SK-N-SH (cell line): ENCODE measurements at regions not wholly inside any gene's neighbourhood (a gene's known extent, or its start where the extent isn't known, plus 50 kb on each side); places are given as distances from the start of the nearest gene placed in this dataset.

Source experiments
- CTCF ChIA-PET: fragments of 300-600, 350-600 bp; formaldehyde crosslinking; extraction: SDS; loops from one replicate; lab custom pipeline; 2021; lab: Yijun Ruan, JAX
- POLR2A ChIA-PET: fragments of 350-600 bp; sonication (Branson Sonifier 250); formaldehyde crosslinking; extraction: SDS; loops from one replicate; lab custom pipeline; 2020; ENCODE audit warnings: antibody characterized with exemption, inconsistent platforms; lab: Yijun Ruan, JAX
- DNase-seq: peaks from one replicate; pipeline ENCODE4 v3.0.0; 2012
- H2AFZ ChIP-seq: fragments of 200-600 bp; sonication (generic); 2 replicates; pipeline ENCODE4 v1.8.1; 2016; ENCODE audit warnings: antibody characterized with exemption, mild to moderate bottlenecking, low read depth
- H3F3A ChIP-seq: fragments of 200-600 bp; sonication (generic); replicated peaks from 2 replicates; pipeline ENCODE3; 2016; ENCODE audit warnings: antibody characterized with exemption, mild to moderate bottlenecking; ENCODE audit not compliant: insufficient read depth
- H3K27ac ChIP-seq, 2 experiments: fragments of 200-500 bp in 1 of 2; fragments of 200-600 bp in 1 of 2; sonication (Bioruptor generic) in 1 of 2; sonication (generic), shearing (Covaris generic) in 1 of 2; 2 replicates each; pipeline versions ENCODE4 v1.5.1 to v1.6.1; 2014 to 2016; ENCODE audit warnings: low read depth in 2 of 2, inconsistent platforms in 1 of 2, low read length in 1 of 2, mild to moderate bottlenecking in 1 of 2, mixed read lengths in 1 of 2
- H3K27me3 ChIP-seq: fragments of 200-600 bp; sonication (generic), shearing (Covaris generic); 2 replicates; pipeline ENCODE4 v1.6.1; 2016; ENCODE audit warnings: mixed run types; ENCODE audit not compliant: insufficient read depth
- H3K36me3 ChIP-seq, 2 experiments: fragments of 200-500 bp in 1 of 2; fragments of 200-600 bp in 1 of 2; sonication (Bioruptor generic) in 1 of 2; sonication (generic) in 1 of 2; replicated peaks in 1 of 2; 2 replicates each; pipeline versions ENCODE3 to v1.5.1; 2014 to 2016; ENCODE audit warnings: low read length in 1 of 2, mild to moderate bottlenecking in 1 of 2; ENCODE audit not compliant: insufficient read depth in 2 of 2, control insufficient read depth in 1 of 2
- H3K4me1 ChIP-seq, 2 experiments: fragments of 200-500 bp in 1 of 2; fragments of 200-600 bp in 1 of 2; sonication (Bioruptor generic) in 1 of 2; sonication (generic), shearing (Covaris generic) in 1 of 2; 2 replicates each; pipeline versions ENCODE4 v1.5.1 to v1.6.1; 2014 to 2016; ENCODE audit warnings: low read depth in 1 of 2, low read length in 1 of 2, mixed run types in 1 of 2; ENCODE audit not compliant: insufficient read depth in 2 of 2, control insufficient read depth in 1 of 2
- H3K4me2 ChIP-seq: fragments of 200-600 bp; sonication (generic), shearing (Covaris generic); 2 replicates; pipeline ENCODE4 v1.6.1; 2017; ENCODE audit warnings: mixed run types
- H3K4me3 ChIP-seq, 2 experiments: fragments of 200-500 bp in 1 of 2; fragments of 200-600 bp in 1 of 2; sonication (Bioruptor generic) in 1 of 2; sonication (generic), shearing (Covaris generic) in 1 of 2; 2 replicates each; pipeline versions ENCODE4 v1.5.1 to v1.8.1; 2014 to 2016; ENCODE audit warnings: low read depth in 2 of 2, inconsistent platforms in 1 of 2, low read length in 1 of 2, mild to moderate bottlenecking in 1 of 2, mixed read lengths in 1 of 2, moderate library complexity in 1 of 2
- H3K79me2 ChIP-seq: fragments of 200-600 bp; sonication (generic); 2 replicates; pipeline ENCODE4 v1.8.1; 2017; ENCODE audit warnings: mild to moderate bottlenecking; ENCODE audit not compliant: insufficient read depth
- H3K9ac ChIP-seq: fragments of 200-600 bp; sonication (generic); 2 replicates; pipeline ENCODE4 v1.6.1; 2017; ENCODE audit warnings: mixed run types
- H3K9me2 ChIP-seq: fragments of 200-600 bp; sonication (generic); 2 replicates; pipeline ENCODE4 v1.6.1; 2017; ENCODE audit warnings: mixed run types
- H3K9me3 ChIP-seq: fragments of 200-600 bp; sonication (generic); 2 replicates; pipeline ENCODE4 v1.6.1; 2017; ENCODE audit warnings: mixed run types, mild to moderate bottlenecking, moderate library complexity
- H4K20me1 ChIP-seq: fragments of 200-600 bp; sonication (generic); 2 replicates; pipeline ENCODE4 v1.6.1; 2017; ENCODE audit warnings: mild to moderate bottlenecking, mixed run types; ENCODE audit not compliant: insufficient read depth
- CHD2 ChIP-seq: fragments of 150-350 bp; IDR thresholded peaks from 2 replicates; pipeline ENCODE4 v1.6.1; 2018; ENCODE audit warnings: low read length; ENCODE audit not compliant: partially characterized antibody
- EP300 ChIP-seq, 2 experiments: IDR thresholded peaks; 2 replicates each; pipeline versions ENCODE4 v1.4.0 to v1.6.1; 2012; ENCODE audit warnings: borderline replicate concordance in 1 of 2, low read depth in 1 of 2, low read length in 1 of 2
- FOSL2 ChIP-seq: IDR thresholded peaks from 2 replicates; pipeline ENCODE4 v1.4.0; 2012; ENCODE audit warnings: low read depth, mild to moderate bottlenecking, moderate library complexity, borderline replicate concordance
- SMC3 ChIP-seq: IDR thresholded peaks from 2 replicates; pipeline ENCODE4 v1.6.1; 2012; ENCODE audit warnings: low read depth, low read length, improper control_type of control experiment
- YY1 ChIP-seq: IDR thresholded peaks from 2 replicates; pipeline ENCODE4 v1.4.0; 2012; ENCODE audit warnings: low read depth, mild to moderate bottlenecking
- WGBS: methylation state at CpG from one replicate; pipeline ENCODE4 v1.1.6; 2017; ENCODE audit warnings: low lambda C conversion rate; 5-methylcytosine and 5-hydroxymethylcytosine counted together
- TF ChIP-seq, protein P1 (sequence below): fragments of 200-600 bp; sonication (generic); IDR thresholded peaks from 2 replicates; pipeline ENCODE4 v1.6.1; 2017; ENCODE audit warnings: antibody characterized with exemption, mild to moderate bottlenecking, moderate library complexity
- TF ChIP-seq, protein P2 (sequence below): fragments of 150-350 bp; IDR thresholded peaks from 2 replicates; pipeline ENCODE4 v1.6.1; 2016; ENCODE audit warnings: mild to moderate bottlenecking, low read depth, low read length

DNA sequence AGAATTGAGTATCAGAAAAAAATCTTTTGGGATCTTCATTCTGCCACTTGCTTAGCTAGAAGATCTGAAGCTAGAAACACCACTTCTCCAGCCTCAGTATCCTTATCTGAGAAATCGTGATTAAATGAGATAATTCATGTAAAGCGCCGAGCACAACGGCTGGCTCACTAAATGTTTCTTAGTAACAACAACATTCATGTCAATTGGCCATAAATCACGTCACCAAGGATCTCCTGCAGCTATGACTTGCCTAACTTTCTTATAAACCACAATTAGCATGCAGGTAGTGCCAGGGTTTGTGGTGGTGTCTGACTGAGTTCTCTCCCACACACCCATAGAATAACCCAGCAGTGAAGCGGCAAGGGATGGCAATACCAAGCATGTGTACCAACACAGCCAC is 501.3 kb downstream of the EFNB2 start:
- H3K9me3 ChIP-seq: no peaks in the 10 kb centered on the region
- peak overlapping the region; percentile 37; the same call in 1 of the 2 replicates for H2AFZ ChIP-seq
- TF ChIP-seq SMC3 (no peak), FOSL2 (no peak), EP300 (IDR thresholded peaks at IDR 0.05; ENCODE audit: borderline replicate concordance in 1 of 2, low read depth in 1 of 2, low read length in 1 of 2) (no peak), YY1 (no peak), CHD2 (no peak)
- no peaks in the 10 kb centered on the region for H4K20me1 ChIP-seq
- peaks cover 0 to 2% of the 10 kb centered on the region in 2 experiments; a peak in 2 of 4 replicates for H3K4me1 ChIP-seq
- no peaks in the 10 kb centered on the region for H3K79me2 ChIP-seq
- WGBS: 70% methylated on average over 6 of the region's 6 CpGs
- H3F3A ChIP-seq: peaks cover 4% of the 10 kb centered on the region
- no peaks in the 10 kb centered on the region for H3K27me3 ChIP-seq
- no peak overlapping the region for H3K27ac ChIP-seq
- no peaks in the 10 kb centered on the region for H3K36me3 ChIP-seq
- POLR2A ChIA-PET: no interaction called here
- CTCF ChIA-PET: interaction anchor here (0.8 to 1.0 kb wide), 3 partner anchors 9 to 23 kb away, joined by 3 to 6 read pairs (median 3); no protein-coding TSS in a partner anchor
- DNase-seq: no peak
- no peak overlapping the region for H3K4me3 ChIP-seq
- H3K9me2 ChIP-seq: no peaks in the 10 kb centered on the region
- no peak overlapping the region for H3K4me2 ChIP-seq
- no peak overlapping the region for H3K9ac ChIP-seq

DNA sequence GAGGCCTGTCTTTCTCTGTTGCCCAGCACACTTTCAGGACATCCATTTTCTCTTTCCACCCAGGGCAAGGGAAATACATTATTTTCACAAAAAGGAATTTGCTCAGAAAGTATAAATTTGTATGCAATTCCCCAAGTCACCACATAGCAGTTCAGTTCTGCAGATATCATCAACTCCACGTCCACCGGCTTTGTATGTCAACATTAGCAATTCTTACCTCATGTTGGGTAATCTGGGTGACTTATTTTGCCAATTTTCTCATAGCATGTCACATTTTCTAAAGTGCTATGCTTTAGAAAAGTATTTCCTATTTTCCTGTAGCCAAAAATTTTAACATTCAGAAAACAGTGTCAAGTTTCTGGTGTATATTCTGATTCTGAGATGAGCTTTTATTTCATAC is 501.8 kb downstream of the EFNB2 start:
- POLR2A ChIA-PET: no interaction called here
- 70% methylated on average over 2 of the region's 2 CpGs for WGBS
- CTCF ChIA-PET: interaction anchor here (0.8 to 1.0 kb wide), 3 partner anchors 8 to 23 kb away, joined by 3 to 6 read pairs (median 3); no protein-coding TSS in a partner anchor

More for the DNA sequence above, 501.8 kb downstream of the EFNB2 start:
- Histone ChIP-seq H2AFZ (peak overlapping the region; percentile 37; the same call in 1 of the 2 replicates), H3K36me3 (no peaks in the 10 kb centered on the region), H3K4me3 (no peak overlapping the region), H3K79me2 (no peaks in the 10 kb centered on the region), H3K27ac (no peak overlapping the region), H3K4me1 (peaks cover 0 to 2% of the 10 kb centered on the region in 2 experiments; a peak in 2 of 4 replicates), H3K9me2 (no peaks in the 10 kb centered on the region), H3F3A (peaks cover 4% of the 10 kb centered on the region), H3K27me3 (no peaks in the 10 kb centered on the region), H3K9ac (no peak overlapping the region), H3K4me2 (no peak overlapping the region), H4K20me1 (no peaks in the 10 kb centered on the region), H3K9me3 (no peaks in the 10 kb centered on the region)
- TF ChIP-seq FOSL2: no peak
- TF ChIP-seq, protein P1, sequence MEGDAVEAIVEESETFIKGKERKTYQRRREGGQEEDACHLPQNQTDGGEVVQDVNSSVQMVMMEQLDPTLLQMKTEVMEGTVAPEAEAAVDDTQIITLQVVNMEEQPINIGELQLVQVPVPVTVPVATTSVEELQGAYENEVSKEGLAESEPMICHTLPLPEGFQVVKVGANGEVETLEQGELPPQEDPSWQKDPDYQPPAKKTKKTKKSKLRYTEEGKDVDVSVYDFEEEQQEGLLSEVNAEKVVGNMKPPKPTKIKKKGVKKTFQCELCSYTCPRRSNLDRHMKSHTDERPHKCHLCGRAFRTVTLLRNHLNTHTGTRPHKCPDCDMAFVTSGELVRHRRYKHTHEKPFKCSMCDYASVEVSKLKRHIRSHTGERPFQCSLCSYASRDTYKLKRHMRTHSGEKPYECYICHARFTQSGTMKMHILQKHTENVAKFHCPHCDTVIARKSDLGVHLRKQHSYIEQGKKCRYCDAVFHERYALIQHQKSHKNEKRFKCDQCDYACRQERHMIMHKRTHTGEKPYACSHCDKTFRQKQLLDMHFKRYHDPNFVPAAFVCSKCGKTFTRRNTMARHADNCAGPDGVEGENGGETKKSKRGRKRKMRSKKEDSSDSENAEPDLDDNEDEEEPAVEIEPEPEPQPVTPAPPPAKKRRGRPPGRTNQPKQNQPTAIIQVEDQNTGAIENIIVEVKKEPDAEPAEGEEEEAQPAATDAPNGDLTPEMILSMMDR: peak; percentile 47
- TF ChIP-seq, protein P2, sequence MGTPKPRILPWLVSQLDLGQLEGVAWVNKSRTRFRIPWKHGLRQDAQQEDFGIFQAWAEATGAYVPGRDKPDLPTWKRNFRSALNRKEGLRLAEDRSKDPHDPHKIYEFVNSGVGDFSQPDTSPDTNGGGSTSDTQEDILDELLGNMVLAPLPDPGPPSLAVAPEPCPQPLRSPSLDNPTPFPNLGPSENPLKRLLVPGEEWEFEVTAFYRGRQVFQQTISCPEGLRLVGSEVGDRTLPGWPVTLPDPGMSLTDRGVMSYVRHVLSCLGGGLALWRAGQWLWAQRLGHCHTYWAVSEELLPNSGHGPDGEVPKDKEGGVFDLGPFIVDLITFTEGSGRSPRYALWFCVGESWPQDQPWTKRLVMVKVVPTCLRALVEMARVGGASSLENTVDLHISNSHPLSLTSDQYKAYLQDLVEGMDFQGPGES: no peak
- no peak for DNase-seq
